Skeletal muscle tissue (tissue), 3 donors: ENCODE measurements at regions not wholly inside any gene's neighbourhood (a gene's known extent, or its start where the extent isn't known, plus 50 kb on each side); places are given as distances from the start of the nearest gene placed in this dataset.

Experiments
- H3K27ac ChIP-seq: one replicate; pipeline ENCODE4 v1.7.0; 2013; ENCODE audit warnings: mild to moderate bottlenecking, low read depth, low read length, inconsistent platforms
- H3K27me3 ChIP-seq, 3 donors: one replicate each; pipeline ENCODE4 v1.7.0; 2013; ENCODE audit warnings: low read length in 3 of 3; ENCODE audit not compliant: control insufficient read depth in 3 of 3, insufficient read depth in 3 of 3
- H3K36me3 ChIP-seq, 3 donors: one replicate each; pipeline ENCODE4 v1.7.0; 2013; ENCODE audit warnings: low read length in 3 of 3; ENCODE audit not compliant: control insufficient read depth in 3 of 3, insufficient read depth in 3 of 3
- H3K4me1 ChIP-seq, 3 donors: one replicate each; pipeline ENCODE4 v1.7.0; 2013; ENCODE audit warnings: low read length in 3 of 3, mild to moderate bottlenecking in 3 of 3; ENCODE audit not compliant: control insufficient read depth in 3 of 3, insufficient read depth in 3 of 3
- H3K4me3 ChIP-seq, 3 donors: one replicate each; pipeline ENCODE4 v1.7.0; 2013; ENCODE audit warnings: low read length in 3 of 3
- H3K9ac ChIP-seq, 3 donors: one replicate each; pipeline ENCODE4 v1.7.0; 2013; ENCODE audit warnings: low read length in 3 of 3, mild to moderate bottlenecking in 3 of 3, moderate library complexity in 2 of 3, low read depth in 1 of 3
- H3K9me3 ChIP-seq, 3 donors: one replicate each; pipeline ENCODE4 v1.7.0; 2013; ENCODE audit warnings: low read length in 3 of 3; ENCODE audit not compliant: control insufficient read depth in 3 of 3
- donor health status: Osteomylitis.

DNA sequence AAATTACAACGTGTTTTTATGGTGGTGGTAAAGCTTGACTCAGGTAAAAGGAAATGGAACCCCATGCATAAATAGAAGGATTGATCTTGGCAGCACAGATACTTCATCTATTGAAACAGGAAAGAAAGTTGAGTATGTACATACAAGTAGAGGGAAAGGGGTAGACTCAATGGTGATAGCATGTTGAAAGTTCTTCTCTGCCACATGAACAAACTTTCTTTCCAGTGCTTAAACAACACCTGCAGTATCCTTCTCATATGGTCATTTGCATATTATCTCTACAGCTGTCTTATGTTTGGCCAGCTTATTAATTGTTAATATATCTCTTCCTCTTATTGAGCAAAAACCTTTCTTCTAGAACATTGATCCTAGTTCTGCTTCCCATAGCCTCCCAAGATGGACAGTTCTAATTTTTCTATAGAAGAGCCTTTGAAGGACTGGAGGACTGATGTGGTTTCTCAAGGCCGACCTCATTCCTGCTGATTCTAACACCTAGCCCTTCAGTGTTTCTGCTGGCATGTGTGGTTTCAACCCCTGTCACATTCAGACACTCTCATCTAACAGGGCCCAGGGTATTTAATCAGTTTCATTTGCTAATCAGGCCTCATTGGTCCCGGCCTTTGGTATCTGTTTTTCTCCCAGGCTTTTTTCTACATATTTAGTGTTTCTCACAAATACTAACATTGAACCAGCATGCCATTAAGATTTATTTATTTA, 108.1 kb upstream of the SPRY1 start:
- no peak overlapping the region for H3K27ac ChIP-seq

DNA sequence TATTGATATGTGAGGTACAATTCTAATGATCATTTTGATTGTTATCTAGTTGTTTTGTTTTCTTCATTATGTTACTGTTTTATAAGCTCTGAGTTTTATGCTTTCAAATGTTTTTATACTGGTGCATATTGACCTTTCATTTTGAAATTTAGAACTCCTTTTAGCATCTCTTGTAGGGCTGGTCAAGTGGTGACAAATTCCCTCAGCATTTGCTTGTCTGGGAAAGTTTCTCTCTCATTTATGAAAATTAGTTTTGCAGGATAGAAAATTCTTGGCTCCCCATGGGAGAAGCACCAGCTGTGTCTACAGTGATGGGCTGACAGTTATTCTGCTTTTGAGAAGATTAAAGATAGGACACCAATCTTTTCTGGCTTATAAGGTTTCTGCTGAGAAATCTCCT, 105.3 kb upstream of the SPRY1 start:
- Histone ChIP-seq H3K9ac (no peak overlapping the region), H3K36me3 (no peaks in the 10 kb centered on the region), H3K4me1 (no peaks in the 10 kb centered on the region), H3K27ac (no peak overlapping the region), H3K4me3 (no peak overlapping the region), H3K9me3 (peaks cover 0 to 13% (median 2%) of the 10 kb centered on the region in 3 donors), H3K27me3 (no peaks in the 10 kb centered on the region)

More for the DNA sequence above, 108.1 kb upstream of the SPRY1 start:
- Histone ChIP-seq H3K9ac (no peak overlapping the region), H3K4me1 (no peaks in the 10 kb centered on the region), H3K27me3 (no peaks in the 10 kb centered on the region), H3K36me3 (no peaks in the 10 kb centered on the region), H3K9me3 (peaks cover 0 to 13% (median 2%) of the 10 kb centered on the region in 3 donors), H3K4me3 (no peak overlapping the region)

DNA sequence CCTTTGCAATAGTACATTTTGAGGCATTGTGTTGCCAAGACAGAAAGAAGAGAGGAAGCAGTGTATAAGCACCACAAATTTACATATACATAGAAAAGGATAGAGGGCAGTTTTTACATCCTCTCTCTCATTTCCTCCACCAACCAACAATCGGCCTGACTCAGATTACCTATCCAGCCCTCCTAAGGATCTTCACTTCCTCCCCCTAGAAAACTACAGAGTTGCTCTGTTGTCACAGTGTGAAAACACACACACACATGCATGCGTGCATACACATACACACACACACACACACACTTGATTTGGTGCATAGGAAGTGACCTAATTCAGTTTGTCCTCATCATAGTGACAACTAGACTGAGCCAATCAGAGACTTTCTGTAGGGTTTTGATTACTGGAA, 98.8 kb upstream of the SPRY1 start:
- Histone ChIP-seq H3K4me1 (no peaks in the 10 kb centered on the region), H3K36me3 (no peaks in the 10 kb centered on the region), H3K9ac (no peak overlapping the region), H3K4me3 (no peak overlapping the region), H3K27me3 (no peaks in the 10 kb centered on the region), H3K27ac (no peak overlapping the region), H3K9me3 (peaks cover 0 to 1% (median 0%) of the 10 kb centered on the region in 3 donors)

DNA sequence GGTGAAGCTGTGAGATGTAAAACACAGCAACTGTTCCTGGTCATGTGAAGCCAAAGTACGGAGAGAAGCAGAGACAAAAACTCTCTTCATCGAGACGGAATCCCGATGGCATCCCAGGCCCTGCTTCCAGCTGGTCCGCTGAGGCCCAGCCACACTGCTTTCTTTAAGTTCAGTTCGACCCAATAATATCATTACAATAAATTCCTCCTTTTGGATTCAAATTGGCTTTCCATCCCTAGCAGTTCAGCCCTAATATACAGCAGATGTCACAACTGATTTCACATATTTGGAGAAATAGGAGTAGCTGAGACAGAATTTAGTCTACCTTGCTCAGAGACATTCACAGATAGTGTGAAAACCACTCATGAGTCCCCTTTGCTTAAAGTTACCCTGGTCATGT, 98.3 kb upstream of the SPRY1 start:
- H3K27ac ChIP-seq = no peak overlapping the region
- no peak overlapping the region for H3K4me3 ChIP-seq
- no peaks in the 10 kb centered on the region for H3K27me3 ChIP-seq
- H3K9me3 ChIP-seq = no peaks in the 10 kb centered on the region
- no peaks in the 10 kb centered on the region for H3K4me1 ChIP-seq
- H3K9ac ChIP-seq = no peak overlapping the region
- no peaks in the 10 kb centered on the region for H3K36me3 ChIP-seq

DNA sequence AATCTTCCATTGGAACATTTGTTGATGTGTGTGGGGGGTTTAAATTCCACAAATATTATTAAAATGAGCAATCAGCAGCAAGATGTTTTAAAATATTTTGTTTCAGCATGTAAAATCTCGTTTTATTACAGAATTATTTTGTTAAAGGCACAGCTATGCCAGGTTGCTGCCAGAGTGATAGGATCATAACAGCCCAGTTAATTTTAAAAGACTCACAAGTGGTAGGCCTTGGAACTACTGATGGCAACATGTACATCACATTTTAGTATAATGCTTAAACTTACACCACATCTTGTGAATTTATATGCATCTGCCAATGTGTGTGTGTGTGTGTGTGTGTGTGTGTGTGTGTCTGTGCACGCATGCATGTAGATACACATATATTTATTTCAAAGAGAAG, 97.8 kb upstream of the SPRY1 start:
- H3K27ac ChIP-seq = peak overlapping the region; percentile 51
- no peaks in the 10 kb centered on the region for H3K4me1 ChIP-seq
- H3K36me3 ChIP-seq = no peaks in the 10 kb centered on the region
- no peak overlapping the region for H3K4me3 ChIP-seq
- no peaks in the 10 kb centered on the region for H3K27me3 ChIP-seq
- H3K9ac ChIP-seq = no peak overlapping the region
- no peaks in the 10 kb centered on the region for H3K9me3 ChIP-seq

DNA sequence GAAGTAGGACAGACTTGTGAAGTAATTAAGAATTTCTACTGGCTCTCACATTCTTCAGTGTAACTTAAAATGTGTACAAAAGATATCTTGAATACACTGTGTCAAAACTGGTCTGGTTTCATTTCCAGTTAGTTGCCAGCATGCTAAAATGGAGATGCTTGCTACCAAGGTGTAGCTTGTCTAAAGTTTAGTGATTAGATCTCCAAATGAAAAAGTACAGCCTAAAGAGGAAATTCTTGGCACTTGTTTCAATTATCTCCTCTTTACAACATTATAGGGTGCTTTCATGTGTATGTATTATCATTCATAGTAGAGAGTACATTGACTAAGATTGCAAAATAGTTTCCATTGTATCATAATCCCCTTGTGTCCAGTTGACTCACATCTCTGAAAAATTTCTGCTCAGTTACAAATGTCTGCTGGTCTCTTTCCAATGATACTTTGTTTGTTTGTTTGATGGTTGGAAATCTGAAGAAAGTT, 97.3 kb upstream of the SPRY1 start:
- Histone ChIP-seq H3K4me3 (no peak overlapping the region), H3K4me1 (peaks cover 0 to 2% (median 0%) of the 10 kb centered on the region in 3 donors), H3K9me3 (no peaks in the 10 kb centered on the region), H3K27me3 (no peaks in the 10 kb centered on the region), H3K9ac (no peak overlapping the region), H3K36me3 (no peaks in the 10 kb centered on the region), H3K27ac (peak overlapping the region; percentile 51)

DNA sequence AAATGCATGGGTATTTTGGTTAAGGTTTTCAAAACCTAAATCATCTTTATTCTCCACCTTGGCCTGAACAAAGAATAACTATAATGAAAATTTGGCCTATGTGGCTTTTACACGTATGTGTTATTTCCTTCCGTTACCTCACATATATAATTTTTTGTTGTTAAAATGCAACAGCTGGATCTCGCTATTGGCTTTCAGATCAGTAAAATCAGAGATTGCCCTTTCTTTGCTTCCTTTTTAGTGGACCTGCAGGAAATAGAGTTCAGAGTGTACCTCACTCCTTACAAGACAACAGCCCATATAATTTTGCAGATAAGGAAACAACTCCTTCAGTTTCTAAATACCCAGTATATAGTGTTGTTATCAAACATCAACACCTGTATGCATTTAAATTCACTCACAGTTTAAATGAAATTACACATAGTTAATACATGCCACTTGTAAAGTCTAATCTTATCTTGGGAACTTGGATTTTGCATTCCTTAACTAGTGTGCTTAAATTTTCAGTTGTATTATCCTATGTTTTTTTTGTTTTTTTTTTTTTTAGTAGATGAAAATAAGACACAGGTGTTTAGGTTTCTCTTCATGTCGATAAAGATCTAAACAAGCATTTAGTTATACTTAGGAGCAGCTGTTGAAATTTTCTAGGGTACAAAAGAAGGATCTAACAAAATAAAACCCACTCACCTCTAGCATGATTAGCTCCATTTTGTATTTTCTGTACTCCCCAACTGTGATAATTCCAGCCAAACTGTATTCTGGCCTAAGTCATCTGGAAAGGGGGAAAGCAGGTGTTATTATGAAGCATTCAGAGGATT, 96.2 kb upstream of the SPRY1 start:
- Histone ChIP-seq H3K4me3 (no peak overlapping the region), H3K27me3 (no peaks in the 10 kb centered on the region), H3K9me3 (no peaks in the 10 kb centered on the region), H3K4me1 (peaks cover 0 to 2% (median 0%) of the 10 kb centered on the region in 3 donors), H3K36me3 (no peaks in the 10 kb centered on the region), H3K27ac (no peak overlapping the region), H3K9ac (no peak overlapping the region)

DNA sequence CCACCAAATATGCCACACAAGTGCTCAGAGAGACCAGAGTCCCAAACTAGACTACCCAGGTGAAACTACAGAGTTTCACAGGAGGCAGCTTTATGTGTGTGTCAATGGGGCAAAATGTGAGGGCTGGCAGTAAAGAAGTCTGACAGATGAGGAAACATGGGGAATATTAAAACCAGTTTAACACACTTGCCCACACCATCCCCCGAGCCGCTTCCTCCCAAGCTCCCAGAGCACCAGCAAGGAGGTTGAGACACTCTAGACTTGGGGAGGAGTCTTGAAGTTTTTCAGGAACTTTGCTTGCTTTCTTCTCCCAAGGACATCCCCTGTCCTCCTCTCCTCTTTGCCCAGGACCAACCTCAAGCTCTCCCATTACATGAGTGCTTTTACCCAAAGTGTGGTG, 94.7 kb upstream of the SPRY1 start:
- Histone ChIP-seq H3K4me1 (peaks cover 0 to 2% (median 0%) of the 10 kb centered on the region in 3 donors), H3K9me3 (no peaks in the 10 kb centered on the region), H3K4me3 (no peak overlapping the region), H3K27ac (no peak overlapping the region), H3K27me3 (no peaks in the 10 kb centered on the region), H3K9ac (no peak overlapping the region), H3K36me3 (no peaks in the 10 kb centered on the region)

DNA sequence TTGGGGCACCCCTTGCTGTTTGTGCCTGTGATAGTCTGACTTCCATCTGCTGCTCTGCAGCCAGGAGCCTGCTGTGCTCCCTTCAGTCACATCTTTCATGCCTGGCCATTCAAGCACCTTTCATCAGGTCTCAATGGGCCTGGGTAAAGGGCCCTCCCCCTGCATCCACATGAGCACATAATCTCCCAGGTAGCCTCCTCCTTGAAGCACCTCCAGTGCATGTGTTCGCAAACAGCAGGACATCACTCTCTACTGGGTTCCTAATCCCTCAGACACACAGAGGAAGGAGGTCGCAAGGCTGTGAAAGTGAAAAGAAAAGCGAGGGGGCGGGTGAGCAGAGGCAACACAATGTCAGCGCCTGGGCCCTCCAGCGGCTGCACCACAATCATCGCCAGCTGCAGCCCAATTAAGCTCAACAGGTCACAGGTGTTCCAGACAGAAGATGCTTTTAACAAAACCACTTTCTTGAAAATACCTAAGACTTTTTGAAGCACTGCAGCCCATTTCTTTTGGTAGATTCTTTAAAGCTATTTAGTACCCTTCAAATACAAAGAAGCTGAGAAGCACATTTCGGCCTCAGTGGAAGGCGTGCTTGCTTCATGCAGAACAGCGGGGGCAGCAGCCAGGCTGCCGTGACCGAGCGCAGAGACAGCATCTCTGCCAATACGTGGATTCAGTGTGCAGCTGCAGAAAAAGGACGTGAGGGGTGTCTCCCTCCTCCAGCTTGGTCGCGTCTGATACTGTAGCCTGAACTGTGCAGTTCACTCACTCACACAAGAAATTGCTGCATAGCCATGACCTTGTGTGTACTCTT, 92.2 kb upstream of the SPRY1 start:
- Histone ChIP-seq H3K27me3 (no peaks in the 10 kb centered on the region), H3K4me3 (peak overlapping the region in 1 of 3 donors; percentile 25), H3K4me1 (peaks cover 0 to 2% (median 0%) of the 10 kb centered on the region in 3 donors), H3K36me3 (no peaks in the 10 kb centered on the region), H3K27ac (no peak overlapping the region), H3K9ac (no peak overlapping the region), H3K9me3 (no peaks in the 10 kb centered on the region)
